DOHH2 (cell line): ENCODE measurements at regions not wholly inside any gene's neighbourhood (a gene's known extent, or its start where the extent isn't known, plus 50 kb on each side); places are given as distances from the start of the nearest gene placed in this dataset.

Experiments
- H3F3A ChIP-seq: fragments of 200-600 bp; sonication (generic), shearing (Covaris generic); 2 replicates; pipeline ENCODE4 v1.6.0; 2016; ENCODE audit warnings: antibody characterized with exemption, mild to moderate bottlenecking; ENCODE audit not compliant: control insufficient read depth, insufficient read depth
- H3K27ac ChIP-seq: fragments of 200-600 bp; sonication (generic); 2 replicates; pipeline ENCODE4 v1.5.1; 2014; ENCODE audit warnings: low read depth, mild to moderate bottlenecking, low read length, moderate library complexity
- H3K27me3 ChIP-seq: fragments of 200-600 bp; sonication (generic); 2 replicates; pipeline ENCODE4 v1.6.1; 2014; ENCODE audit warnings: mild to moderate bottlenecking, low read length, mixed read lengths; ENCODE audit not compliant: control insufficient read depth
- H3K36me3 ChIP-seq: fragments of 200-600 bp; sonication (generic); 2 replicates; pipeline ENCODE4 v1.6.1; 2014; ENCODE audit warnings: mild to moderate bottlenecking, low read length, moderate library complexity, mixed read lengths; ENCODE audit not compliant: control insufficient read depth
- H3K4me1 ChIP-seq: fragments of 200-600 bp; sonication (generic); 2 replicates; pipeline ENCODE4 v1.6.1; 2014; ENCODE audit warnings: mild to moderate bottlenecking, low read length, mixed read lengths; ENCODE audit not compliant: control insufficient read depth
- H3K4me2 ChIP-seq: fragments of 200-600 bp; sonication (generic); 2 replicates; pipeline ENCODE4 v1.6.0; 2014; ENCODE audit warnings: mild to moderate bottlenecking, low read length, moderate library complexity
- H3K4me3 ChIP-seq: fragments of 200-600 bp; sonication (generic); 2 replicates; pipeline ENCODE4 v1.5.1; 2014; ENCODE audit warnings: mild to moderate bottlenecking, low read length, mixed read lengths
- H3K79me2 ChIP-seq: fragments of 200-600 bp; sonication (generic); 2 replicates; pipeline ENCODE4 v1.6.1; 2014; ENCODE audit warnings: mild to moderate bottlenecking, low read length, mixed read lengths; ENCODE audit not compliant: control insufficient read depth
- H3K9me2 ChIP-seq: fragments of 200-600 bp; sonication (generic); replicated peaks from 2 replicates; pipeline ENCODE4 v1.6.1; 2014; ENCODE audit warnings: mild to moderate bottlenecking, low read length, mixed read lengths; ENCODE audit not compliant: control insufficient read depth
- H3K9me3 ChIP-seq: fragments of 200-600 bp; sonication (generic); 2 replicates; pipeline ENCODE4 v1.6.1; 2014; ENCODE audit warnings: antibody characterized with exemption, low read length, mixed read lengths; ENCODE audit not compliant: control insufficient read depth, insufficient read depth
- H4K20me1 ChIP-seq: fragments of 200-600 bp; sonication (generic); 2 replicates; pipeline ENCODE4 v1.6.0; 2014; ENCODE audit warnings: low read depth, mild to moderate bottlenecking, antibody characterized with exemption, low read length, moderate library complexity; ENCODE audit not compliant: control insufficient read depth, insufficient read depth
- EZH2phosphoT487 ChIP-seq: fragments of 200-600 bp; sonication (generic); IDR thresholded peaks from 2 replicates; pipeline ENCODE4 v1.6.1; 2017; ENCODE audit warnings: borderline replicate concordance, mild to moderate bottlenecking, antibody characterized with exemption, low read length, moderate library complexity, mixed read lengths
- TF ChIP-seq, protein P1 (sequence below): fragments of 200-600 bp; sonication (generic); IDR thresholded peaks from one replicate; pipeline ENCODE4 v1.5.1; 2014; ENCODE audit warnings: antibody characterized with exemption, mild to moderate bottlenecking, low read depth, low read length; ENCODE audit not compliant: poor library complexity, severe bottlenecking

DNA sequence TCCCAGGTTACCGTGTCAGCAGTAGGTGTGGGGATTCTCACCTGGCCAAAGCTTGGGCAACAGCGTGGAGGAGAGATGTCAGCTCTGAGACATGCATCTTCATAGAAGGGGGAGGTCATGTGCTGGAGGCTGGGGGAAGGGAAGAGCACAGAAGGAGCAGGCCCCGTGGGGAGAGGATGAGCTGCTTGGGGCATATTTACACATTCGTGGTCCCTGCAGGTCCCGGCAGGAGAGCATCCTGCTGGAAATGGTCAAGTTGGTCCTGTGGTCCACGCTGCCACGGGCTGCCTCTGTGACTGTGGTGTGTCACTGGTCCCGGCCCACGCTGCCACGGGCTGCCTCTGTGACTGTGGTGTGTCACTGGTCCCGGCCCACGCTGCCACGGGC is 195.1 kb upstream of the TWIST2 start:
- no peaks in the 10 kb centered on the region for H3K4me1 ChIP-seq
- no peaks in the 10 kb centered on the region for H3K79me2 ChIP-seq
- no peak overlapping the region for H3K4me3 ChIP-seq
- H3K9me3 ChIP-seq: no peaks in the 10 kb centered on the region
- H4K20me1 ChIP-seq: no peaks in the 10 kb centered on the region
- H3F3A ChIP-seq: no peaks in the 10 kb centered on the region
- TF ChIP-seq, protein P1, sequence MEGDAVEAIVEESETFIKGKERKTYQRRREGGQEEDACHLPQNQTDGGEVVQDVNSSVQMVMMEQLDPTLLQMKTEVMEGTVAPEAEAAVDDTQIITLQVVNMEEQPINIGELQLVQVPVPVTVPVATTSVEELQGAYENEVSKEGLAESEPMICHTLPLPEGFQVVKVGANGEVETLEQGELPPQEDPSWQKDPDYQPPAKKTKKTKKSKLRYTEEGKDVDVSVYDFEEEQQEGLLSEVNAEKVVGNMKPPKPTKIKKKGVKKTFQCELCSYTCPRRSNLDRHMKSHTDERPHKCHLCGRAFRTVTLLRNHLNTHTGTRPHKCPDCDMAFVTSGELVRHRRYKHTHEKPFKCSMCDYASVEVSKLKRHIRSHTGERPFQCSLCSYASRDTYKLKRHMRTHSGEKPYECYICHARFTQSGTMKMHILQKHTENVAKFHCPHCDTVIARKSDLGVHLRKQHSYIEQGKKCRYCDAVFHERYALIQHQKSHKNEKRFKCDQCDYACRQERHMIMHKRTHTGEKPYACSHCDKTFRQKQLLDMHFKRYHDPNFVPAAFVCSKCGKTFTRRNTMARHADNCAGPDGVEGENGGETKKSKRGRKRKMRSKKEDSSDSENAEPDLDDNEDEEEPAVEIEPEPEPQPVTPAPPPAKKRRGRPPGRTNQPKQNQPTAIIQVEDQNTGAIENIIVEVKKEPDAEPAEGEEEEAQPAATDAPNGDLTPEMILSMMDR: no peak
- TF ChIP-seq EZH2phosphoT487: no peak
- no peak overlapping the region for H3K27ac ChIP-seq
- no peaks in the 10 kb centered on the region for H3K27me3 ChIP-seq
- no peaks in the 10 kb centered on the region for H3K36me3 ChIP-seq
- H3K4me2 ChIP-seq: no peak overlapping the region
- no peaks in the 10 kb centered on the region for H3K9me2 ChIP-seq

DNA sequence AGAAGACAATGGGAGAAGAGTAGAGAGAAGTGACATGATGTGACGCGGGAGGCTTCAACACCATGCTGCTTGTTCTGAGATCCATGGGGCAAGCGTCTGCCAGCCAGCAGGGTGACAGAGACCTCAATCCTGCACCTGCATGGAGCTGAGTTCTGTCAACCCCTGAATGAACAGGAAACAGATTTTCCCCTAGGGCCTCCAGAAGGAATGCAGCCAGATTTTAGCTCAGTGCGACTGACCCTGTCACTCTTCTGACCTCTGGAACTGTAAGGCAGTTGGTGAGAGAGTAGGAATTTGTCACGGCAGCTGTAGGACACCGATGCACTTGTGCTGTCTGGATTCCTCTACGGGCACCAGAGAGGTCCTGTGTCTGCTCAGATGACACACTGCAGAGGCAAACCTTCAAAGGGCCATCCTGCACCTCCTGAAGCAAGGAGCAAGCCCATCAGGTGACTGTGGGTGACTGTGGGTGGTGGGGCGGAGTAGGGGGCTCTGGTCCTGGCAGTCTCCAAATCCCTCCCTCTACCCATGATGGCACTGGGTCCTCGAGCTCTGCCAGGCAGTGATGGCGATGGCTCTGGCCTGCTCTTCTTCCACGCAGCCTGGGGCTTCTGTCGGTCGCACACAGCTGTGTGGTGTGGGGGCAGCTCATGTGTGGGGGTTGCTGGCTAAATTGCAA is 194.3 kb upstream of the TWIST2 start:
- H3F3A ChIP-seq: no peaks in the 10 kb centered on the region
- H3K4me1 ChIP-seq: no peaks in the 10 kb centered on the region
- no peak overlapping the region for H3K4me3 ChIP-seq
- H3K36me3 ChIP-seq: no peaks in the 10 kb centered on the region
- no peaks in the 10 kb centered on the region for H4K20me1 ChIP-seq
- H3K27me3 ChIP-seq: no peaks in the 10 kb centered on the region
- no peak overlapping the region for H3K27ac ChIP-seq
- H3K9me3 ChIP-seq: no peaks in the 10 kb centered on the region
- TF ChIP-seq, protein P1: no peak
- no peak for TF ChIP-seq EZH2phosphoT487
- no peaks in the 10 kb centered on the region for H3K9me2 ChIP-seq
- H3K4me2 ChIP-seq: no peak overlapping the region
- no peaks in the 10 kb centered on the region for H3K79me2 ChIP-seq

GRCh38 chr2:238654479-238655197 is 193.2 kb upstream of the TWIST2 start:
- TF ChIP-seq, protein P1: no peak
- TF ChIP-seq EZH2phosphoT487: no peak
- no peaks in the 10 kb centered on the region for H3K9me2 ChIP-seq
- no peak overlapping the region for H3K4me2 ChIP-seq
- no peaks in the 10 kb centered on the region for H4K20me1 ChIP-seq
- H3K27me3 ChIP-seq: no peaks in the 10 kb centered on the region
- H3K9me3 ChIP-seq: no peaks in the 10 kb centered on the region
- H3K4me3 ChIP-seq: no peak overlapping the region
- H3F3A ChIP-seq: no peaks in the 10 kb centered on the region
- H3K79me2 ChIP-seq: no peaks in the 10 kb centered on the region
- H3K36me3 ChIP-seq: no peaks in the 10 kb centered on the region
- no peaks in the 10 kb centered on the region for H3K4me1 ChIP-seq
- no peak overlapping the region for H3K27ac ChIP-seq
